Esophagus squamous epithelium (tissue), 5 donors: ENCODE measurements at regions not wholly inside any gene's neighbourhood (a gene's known extent, or its start where the extent isn't known, plus 50 kb on each side); places are given as distances from the start of the nearest gene placed in this dataset.

Experiments used
- DNase-seq: peaks from one replicate; lab custom pipeline; 2025; lab: John Stamatoyannopoulos, UW
- H3K27ac ChIP-seq, 4 donors: fragments of 200-600 bp; sonication (generic); one replicate each; pipeline ENCODE4 v1.5.1; 2016 to 2019; ENCODE audit warnings: mild to moderate bottlenecking in 1 of 4
- H3K27me3 ChIP-seq, 4 donors: fragments of 200-600 bp; sonication (generic); 1 replicate in 3 of 4; 2 replicates in 1 of 4; pipeline versions ENCODE4 v1.5.1 to v1.6.0; 2017 to 2021; ENCODE audit warnings: antibody characterized with exemption in 1 of 4
- H3K36me3 ChIP-seq, 3 donors: fragments of 200-600 bp; sonication (generic); one replicate each; pipeline ENCODE4 v1.5.1; 2016 to 2019
- H3K4me1 ChIP-seq, 3 donors: fragments of 200-600 bp; sonication (generic); one replicate each; pipeline ENCODE4 v1.5.1; 2017 to 2019
- H3K4me3 ChIP-seq, 4 donors: fragments of 200-600 bp; sonication (generic); 1 replicate in 3 of 4; 2 replicates in 1 of 4; pipeline ENCODE4 v1.5.1; 2016 to 2019; ENCODE audit warnings: mild to moderate bottlenecking in 2 of 4, moderate library complexity in 1 of 4
- H3K9me3 ChIP-seq, 3 donors: fragments of 200-600 bp; sonication (generic); one replicate each; pipeline ENCODE4 v1.5.1; 2016 to 2019
- POLR2A ChIP-seq, 4 donors: fragments of 450-650 bp; IDR thresholded peaks; one replicate each; pipeline ENCODE4 v1.6.1; 2017; ENCODE audit warnings: antibody characterized with exemption in 4 of 4, mild to moderate bottlenecking in 4 of 4, moderate library complexity in 3 of 4
- WGBS, 2 donors: methylation state at CpG; one replicate each; pipeline ENCODE4 v1.1.5; 2018; 5-methylcytosine and 5-hydroxymethylcytosine counted together
- intact Hi-C: fragments of 100-400 bp; cut with DNase I; formaldehyde crosslinking; loops from one replicate; pipeline ENCODE4 v1.15.0; 2022
- TF ChIP-seq, protein P1 (sequence below), 6 experiments: fragments of 450-650 bp in 4 of 6; fragments of 200-600 bp in 2 of 6; sonication (generic) in 2 of 6; IDR thresholded peaks; one replicate each; pipeline ENCODE4 v1.5.1; 2016 to 2019; ENCODE audit warnings: antibody characterized with exemption in 6 of 6, mild to moderate bottlenecking in 4 of 6, moderate library complexity in 4 of 6
- donor health status: DM: yes; HTN: yes; CAD: no.

DNA sequence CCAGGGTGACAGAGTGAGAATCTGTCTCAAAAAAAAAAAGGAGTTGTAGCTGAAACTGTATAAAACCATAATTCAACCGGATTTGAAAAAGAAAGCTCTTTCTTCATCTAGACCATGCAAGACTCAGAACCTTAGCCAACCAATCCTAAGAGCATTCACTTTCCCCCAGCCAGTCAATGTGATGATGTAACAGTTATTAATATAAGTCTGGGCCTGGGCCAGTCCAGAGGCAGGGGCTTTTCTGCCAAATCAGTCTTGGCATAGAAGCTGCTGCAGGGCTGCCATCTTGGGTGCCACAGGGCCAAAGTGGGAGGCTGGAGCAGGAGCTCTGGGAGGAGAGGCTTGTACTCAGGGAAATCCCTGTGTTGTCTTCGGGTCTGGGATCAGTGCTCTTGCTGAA, 288.4 kb downstream of the CLIC5 start:
- Histone ChIP-seq H3K4me3 (no peak overlapping the region), H3K27ac (peak overlapping the region in 1 of 4 donors; percentile 13), H3K27me3 (peaks cover 0 to 67% (median 0%) of the 10 kb centered on the region in 4 donors), H3K4me1 (peaks cover 0 to 19% (median 2%) of the 10 kb centered on the region in 3 donors), H3K9me3 (peaks cover 0 to 4% (median 4%) of the 10 kb centered on the region in 3 donors), H3K36me3 (no peaks in the 10 kb centered on the region)
- WGBS, 2 donors: 14 to 27% methylated on average over 1 to 2 of the region's 2 CpGs
- intact Hi-C loops: no loop called here
- DNase-seq: no peak
- TF ChIP-seq, protein P1, sequence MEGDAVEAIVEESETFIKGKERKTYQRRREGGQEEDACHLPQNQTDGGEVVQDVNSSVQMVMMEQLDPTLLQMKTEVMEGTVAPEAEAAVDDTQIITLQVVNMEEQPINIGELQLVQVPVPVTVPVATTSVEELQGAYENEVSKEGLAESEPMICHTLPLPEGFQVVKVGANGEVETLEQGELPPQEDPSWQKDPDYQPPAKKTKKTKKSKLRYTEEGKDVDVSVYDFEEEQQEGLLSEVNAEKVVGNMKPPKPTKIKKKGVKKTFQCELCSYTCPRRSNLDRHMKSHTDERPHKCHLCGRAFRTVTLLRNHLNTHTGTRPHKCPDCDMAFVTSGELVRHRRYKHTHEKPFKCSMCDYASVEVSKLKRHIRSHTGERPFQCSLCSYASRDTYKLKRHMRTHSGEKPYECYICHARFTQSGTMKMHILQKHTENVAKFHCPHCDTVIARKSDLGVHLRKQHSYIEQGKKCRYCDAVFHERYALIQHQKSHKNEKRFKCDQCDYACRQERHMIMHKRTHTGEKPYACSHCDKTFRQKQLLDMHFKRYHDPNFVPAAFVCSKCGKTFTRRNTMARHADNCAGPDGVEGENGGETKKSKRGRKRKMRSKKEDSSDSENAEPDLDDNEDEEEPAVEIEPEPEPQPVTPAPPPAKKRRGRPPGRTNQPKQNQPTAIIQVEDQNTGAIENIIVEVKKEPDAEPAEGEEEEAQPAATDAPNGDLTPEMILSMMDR (IDR thresholded peaks at IDR 0.05): no peak
- TF ChIP-seq POLR2A (IDR thresholded peaks at IDR 0.05): no peak

DNA sequence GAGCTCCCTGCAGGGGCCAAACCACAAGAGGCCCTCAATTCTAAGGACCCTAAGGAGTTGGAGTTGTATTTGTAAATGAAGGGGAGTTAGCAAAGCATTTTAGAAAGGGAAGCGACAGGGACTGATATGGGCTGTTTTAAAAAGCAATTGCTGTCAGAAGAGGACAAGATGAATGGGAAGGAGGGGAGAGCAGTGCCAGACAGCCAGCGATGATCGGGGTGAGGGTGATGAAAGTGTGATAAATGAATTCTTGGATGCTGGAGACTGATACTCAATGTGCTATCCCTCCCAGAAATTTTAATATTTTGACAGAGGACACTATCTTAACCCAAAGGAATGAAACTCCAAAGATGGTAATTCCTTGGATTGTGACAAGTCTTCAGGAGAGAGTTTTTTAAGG, 289.2 kb downstream of the CLIC5 start:
- Histone ChIP-seq H3K27ac (no peak overlapping the region), H3K4me1 (peaks cover 0 to 19% (median 2%) of the 10 kb centered on the region in 3 donors), H3K27me3 (peaks cover 0 to 64% (median 0%) of the 10 kb centered on the region in 4 donors), H3K4me3 (no peak overlapping the region), H3K36me3 (no peaks in the 10 kb centered on the region), H3K9me3 (peaks cover 0 to 4% (median 4%) of the 10 kb centered on the region in 3 donors)
- DNase-seq: no peak
- no peak for TF ChIP-seq POLR2A (IDR thresholded peaks at IDR 0.05)
- TF ChIP-seq, protein P1 (IDR thresholded peaks at IDR 0.05): no peak
- intact Hi-C loops: no loop called here
- 69 to 72% methylated on average over 3 of the region's 3 CpGs for WGBS, 2 donors

DNA sequence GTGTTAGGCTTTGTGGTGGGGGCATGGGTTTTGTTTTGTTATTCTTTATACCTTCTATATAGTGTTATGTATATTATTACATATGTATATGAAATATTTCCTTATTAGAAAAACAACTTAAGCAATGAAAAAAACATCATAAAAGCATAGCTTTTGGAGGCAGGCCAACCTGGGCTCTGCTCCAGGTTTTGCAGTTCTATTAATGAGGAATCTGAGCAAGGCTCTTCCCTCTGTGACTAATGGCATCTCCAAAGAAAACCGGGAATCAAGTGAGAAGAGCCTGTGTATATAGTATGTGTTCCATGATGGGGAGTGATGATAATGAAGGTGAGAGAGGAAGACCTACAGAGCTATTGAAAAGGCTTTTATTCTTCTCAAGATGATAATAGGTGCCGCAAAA, 291.1 kb downstream of the CLIC5 start:
- WGBS, 2 donors: 41 to 51% methylated on average over 2 of the region's 2 CpGs
- Histone ChIP-seq H3K4me3 (no peak overlapping the region), H3K36me3 (no peaks in the 10 kb centered on the region), H3K27me3 (peaks cover 0 to 54% (median 0%) of the 10 kb centered on the region in 4 donors), H3K4me1 (peaks cover 0 to 19% (median 2%) of the 10 kb centered on the region in 3 donors), H3K9me3 (peaks cover 0 to 4% (median 4%) of the 10 kb centered on the region in 3 donors), H3K27ac (no peak overlapping the region)
- intact Hi-C loops: no loop called here
- DNase-seq: no peak
- TF ChIP-seq POLR2A (IDR thresholded peaks at IDR 0.05): no peak
- TF ChIP-seq, protein P1 (IDR thresholded peaks at IDR 0.05): no peak

DNA sequence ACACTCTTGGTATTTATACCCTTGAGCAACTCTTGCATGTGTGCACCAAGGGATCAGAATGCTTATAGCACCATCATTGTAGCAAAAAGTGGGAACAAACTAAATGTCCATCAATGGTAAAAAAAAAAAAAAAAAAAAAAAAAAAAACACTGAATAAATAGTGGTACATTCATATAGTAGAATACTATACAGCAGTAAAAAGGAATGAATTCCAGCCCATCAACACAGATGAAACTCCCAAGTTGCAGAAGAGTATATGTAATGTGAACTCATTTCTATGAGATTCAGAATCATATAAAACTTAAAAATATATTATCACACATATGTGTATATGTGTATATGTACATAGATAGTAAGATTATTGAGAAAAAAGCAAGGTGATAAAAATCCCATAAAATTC, 291.6 kb downstream of the CLIC5 start:
- no peak overlapping the region for H3K4me3 ChIP-seq
- peaks cover 0 to 4% (median 4%) of the 10 kb centered on the region in 3 donors for H3K9me3 ChIP-seq
- H3K4me1 ChIP-seq: peaks cover 0 to 19% (median 2%) of the 10 kb centered on the region in 3 donors
- H3K36me3 ChIP-seq: no peaks in the 10 kb centered on the region
- TF ChIP-seq, protein P1 (IDR thresholded peaks at IDR 0.05): no peak
- no peak for TF ChIP-seq POLR2A (IDR thresholded peaks at IDR 0.05)
- H3K27ac ChIP-seq: no peak overlapping the region
- H3K27me3 ChIP-seq: peaks cover 0 to 49% (median 0%) of the 10 kb centered on the region in 4 donors
- no peak for DNase-seq
- intact Hi-C loops: no loop called here

DNA sequence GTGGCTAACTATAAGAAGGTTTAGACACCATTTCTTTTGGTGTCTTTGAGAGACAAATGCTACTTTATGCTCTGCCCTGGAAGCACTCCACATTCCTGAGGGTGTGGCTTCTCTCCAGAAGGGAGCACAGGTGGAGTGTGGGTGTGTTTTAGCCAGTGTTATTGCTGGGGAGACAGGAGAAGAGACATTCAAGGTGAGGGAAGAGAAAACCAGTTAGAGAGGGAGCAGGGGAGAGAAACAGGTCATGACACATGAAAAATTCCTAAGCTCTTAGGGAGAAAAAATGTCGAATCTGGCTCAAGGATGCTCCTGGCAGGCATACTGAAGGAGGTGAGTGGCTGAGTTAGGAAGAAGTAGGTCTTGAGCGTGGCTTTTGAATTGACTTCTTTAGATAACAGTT, 292.8 kb downstream of the CLIC5 start:
- H3K9me3 ChIP-seq: peaks cover 0 to 4% (median 4%) of the 10 kb centered on the region in 3 donors
- H3K4me3 ChIP-seq: no peak overlapping the region
- H3K27ac ChIP-seq: no peak overlapping the region
- DNase-seq: no peak
- peaks cover 0 to 44% (median 0%) of the 10 kb centered on the region in 4 donors for H3K27me3 ChIP-seq
- intact Hi-C loops: no loop called here
- peaks cover 0 to 8% (median 0%) of the 10 kb centered on the region in 3 donors for H3K4me1 ChIP-seq
- WGBS, 2 donors: 43 to 54% methylated on average over 2 of the region's 2 CpGs
- TF ChIP-seq, protein P1 (IDR thresholded peaks at IDR 0.05): no peak
- no peak for TF ChIP-seq POLR2A (IDR thresholded peaks at IDR 0.05)
- H3K36me3 ChIP-seq: no peaks in the 10 kb centered on the region
